ENCODE measurements at regions not wholly inside any gene's neighbourhood (a gene's known extent, or its start where the extent isn't known, plus 50 kb on each side); places are given as distances from the start of the nearest gene placed in this dataset.
"Not testable (repeated sequence)": the region's sequence is repeated elsewhere in the genome, so short reads cannot be mapped to it uniquely, and the experiment has no call there.

GRCh38 chr7:13106513-13106912 lies 419.1 kb downstream of the ARL4A start:
- DNase-seq = no peak

GRCh38 chr7:13107291-13107690 lies 419.9 kb downstream of the ARL4A start:
- DNase-seq = no peak

DNA sequence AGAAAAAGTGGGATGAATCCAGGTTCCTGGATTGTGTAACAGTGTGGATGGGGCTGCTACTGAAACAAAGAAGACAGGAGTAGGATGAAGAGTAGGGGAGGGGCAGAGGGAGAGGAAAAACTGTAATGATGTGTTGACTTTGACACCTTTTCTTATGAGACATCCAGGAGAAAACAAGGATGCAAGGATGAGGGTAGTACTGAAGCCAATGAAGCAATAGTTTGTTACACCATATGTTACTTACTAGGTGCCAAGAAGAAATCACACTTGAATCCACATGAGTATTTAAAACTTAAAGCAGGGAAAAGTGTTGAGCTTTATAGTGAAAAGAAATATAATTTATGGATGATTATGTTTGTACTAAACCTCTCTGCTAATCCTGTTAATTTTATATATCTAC lies 420.6 kb downstream of the ARL4A start:
- no peak for DNase-seq

DNA sequence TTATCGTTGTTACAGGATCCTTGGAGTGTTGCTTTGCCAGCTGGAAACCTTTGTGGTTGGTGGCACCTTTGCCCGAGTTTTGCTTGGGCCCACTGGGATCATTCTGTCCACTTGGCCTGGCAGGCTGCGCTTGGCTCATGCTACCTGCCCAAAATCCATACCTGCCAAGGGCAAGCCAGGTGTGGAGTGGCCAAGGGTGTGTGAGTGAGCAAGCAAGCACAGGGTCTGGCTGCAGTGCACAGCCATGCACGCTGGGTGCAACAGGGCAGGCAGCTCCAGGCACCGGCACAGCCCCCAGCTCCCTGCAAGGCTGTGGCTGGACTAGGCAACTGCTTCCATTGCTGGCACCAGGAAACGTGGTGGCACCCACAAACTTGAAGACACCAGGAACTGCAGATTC lies 421.8 kb downstream of the ARL4A start:
- DNase-seq = no peak

DNA sequence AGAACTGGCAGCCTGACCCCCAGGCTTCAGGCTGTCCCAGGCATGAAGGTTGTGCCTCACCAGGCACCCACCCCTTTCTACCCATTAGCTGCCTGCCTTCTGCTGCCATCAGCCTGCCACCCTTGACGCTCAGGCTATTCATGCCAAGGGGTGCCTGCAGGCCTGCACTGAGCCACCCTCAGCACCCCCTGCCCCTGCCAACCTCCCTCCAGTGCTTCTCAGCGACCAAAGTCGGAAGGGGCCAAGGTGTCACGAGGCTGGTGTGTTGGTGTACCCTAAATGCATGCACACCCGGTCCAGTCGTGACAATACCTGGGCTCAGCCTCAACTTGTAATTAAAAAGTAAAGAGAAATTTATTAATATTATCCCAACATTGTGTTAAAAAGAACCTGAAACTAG lies 422.7 kb downstream of the ARL4A start:
- no peak for DNase-seq

- no peak for DNase-seq
These were observed 423.8 kb downstream of the ARL4A start for GRCh38 chr7:13111230-13111629.

- DNase-seq = not testable (repeated sequence)
These were observed 426.8 kb downstream of the ARL4A start for GRCh38 chr7:13114240-13114639.

- no peak for DNase-seq
These were observed 427.8 kb downstream of the ARL4A start for GRCh38 chr7:13115157-13115772.

DNA sequence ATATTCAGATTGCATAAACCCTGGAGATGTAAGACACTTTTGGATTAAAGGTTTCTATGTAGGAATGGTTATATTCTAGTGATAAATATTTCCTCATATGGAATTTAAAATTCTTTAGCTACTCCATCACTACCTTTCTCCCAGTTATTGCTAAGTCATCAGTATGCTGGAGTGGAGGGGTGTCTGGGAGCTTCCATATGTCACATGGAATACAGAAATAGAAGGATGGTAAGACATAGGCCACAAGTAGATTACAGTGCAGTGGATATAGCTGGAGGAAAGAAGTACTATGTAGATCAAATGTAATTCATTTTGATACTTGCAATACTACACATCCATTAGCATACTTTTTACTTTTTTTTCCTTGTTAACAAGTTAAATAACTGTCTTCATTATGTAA lies 428.4 kb downstream of the ARL4A start:
- DNase-seq = no peak

DNA sequence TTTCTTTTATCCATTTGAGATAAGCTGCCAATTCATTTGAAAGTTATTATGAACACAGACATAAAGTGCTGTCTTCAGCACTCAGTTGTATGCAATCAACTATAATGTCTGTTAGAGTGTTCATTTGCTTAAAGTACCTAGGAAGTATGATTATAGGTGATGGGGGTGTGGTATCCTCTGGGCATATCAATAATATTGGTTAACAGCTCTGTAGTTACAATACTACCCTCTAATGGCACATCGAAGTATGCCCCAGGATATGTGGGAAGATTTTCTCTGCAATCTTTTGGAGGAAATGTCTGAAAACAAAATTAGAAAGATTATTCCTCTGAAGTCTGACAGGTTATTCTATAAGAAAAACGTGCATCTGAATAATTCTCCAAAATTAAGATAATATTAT lies 429.7 kb downstream of the ARL4A start:
- DNase-seq = no peak

DNA sequence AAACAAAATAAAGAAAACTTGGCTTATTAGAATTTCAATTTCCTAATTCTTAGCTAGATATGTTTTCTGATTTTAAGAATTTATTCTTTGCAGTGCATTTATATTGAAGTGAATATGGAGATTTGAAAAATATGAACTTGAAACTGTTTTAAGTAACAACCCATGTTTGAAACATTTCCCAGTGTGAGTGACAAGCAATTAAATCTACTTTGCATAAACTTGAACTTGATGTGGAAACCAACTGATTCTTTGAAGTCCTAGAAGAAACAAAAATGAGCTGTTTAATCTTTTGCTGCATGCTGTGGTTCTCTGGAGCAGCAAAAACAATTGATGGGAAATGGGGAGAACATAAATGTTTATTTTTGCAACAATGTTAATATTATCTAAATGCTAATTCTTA lies 430.2 kb downstream of the ARL4A start:
- no peak for DNase-seq

- not testable (repeated sequence) for DNase-seq
These were observed 437.2 kb downstream of the ARL4A start for GRCh38 chr7:13124629-13125028.

GRCh38 chr7:13126347-13126746 lies 438.9 kb downstream of the ARL4A start:
- DNase-seq = no peak

DNA sequence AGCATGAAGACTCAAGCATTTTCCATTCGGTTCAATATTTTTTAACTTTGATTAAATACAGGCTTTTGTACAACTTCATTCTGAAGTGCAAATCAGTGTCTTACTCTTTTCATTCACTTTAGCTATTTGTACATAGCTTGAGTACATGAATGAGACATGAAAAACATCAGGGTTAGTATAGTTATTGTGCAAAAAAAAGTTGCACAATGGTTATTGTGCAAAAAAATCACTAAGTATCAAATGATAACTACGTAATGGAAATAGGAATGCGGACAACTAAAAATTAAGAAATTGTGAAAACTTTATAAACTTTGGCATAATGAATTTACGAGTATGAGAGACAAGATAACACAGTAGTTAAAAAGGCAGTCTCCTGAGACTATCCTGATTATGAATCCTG lies 442.9 kb downstream of the ARL4A start:
- DNase-seq = no peak

DNA sequence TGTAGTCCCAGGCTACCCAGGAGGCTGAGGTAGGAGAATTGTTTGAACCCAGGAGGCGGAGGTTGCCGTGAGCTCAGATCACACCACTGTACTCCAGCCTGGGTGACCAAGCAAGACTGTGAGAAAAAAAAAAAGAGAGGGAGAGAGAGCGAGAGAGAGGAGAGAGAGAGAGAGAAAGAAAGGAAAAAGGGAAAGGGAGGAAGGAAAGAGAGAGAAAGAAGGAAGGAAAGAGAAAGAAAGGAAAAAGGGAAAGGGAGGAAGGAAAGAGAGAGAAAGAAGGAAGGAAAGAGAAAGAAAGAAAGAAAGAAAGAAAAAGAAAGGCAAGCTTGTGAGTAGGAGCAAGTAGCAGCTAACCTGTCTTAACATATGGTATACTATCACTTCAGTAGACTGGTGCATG lies 443.5 kb downstream of the ARL4A start:
- DNase-seq = not testable (repeated sequence)

GRCh38 chr7:13132314-13132713 lies 444.9 kb downstream of the ARL4A start:
- no peak for DNase-seq

DNA sequence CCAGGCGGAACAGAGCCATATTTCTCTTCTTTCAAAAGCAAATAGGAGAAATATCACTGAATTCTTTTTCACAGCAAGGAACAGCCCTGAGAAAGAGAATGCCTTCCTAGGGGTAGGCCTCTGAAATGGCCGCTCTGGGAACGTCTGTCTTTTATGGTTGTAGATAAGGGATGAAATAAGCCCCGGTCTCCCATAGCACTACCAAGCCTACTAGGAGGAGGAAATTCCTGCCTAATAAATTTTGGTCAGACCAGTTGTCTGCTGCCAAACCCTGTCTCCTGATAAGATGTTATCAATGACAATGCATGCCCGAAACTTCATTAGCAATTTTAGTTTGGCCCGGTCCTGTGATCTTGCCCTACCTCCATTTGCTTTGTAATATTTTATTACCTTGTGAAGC lies 448.9 kb downstream of the ARL4A start:
- DNase-seq = not testable (repeated sequence)

- DNase-seq = no peak
These were observed 452.0 kb downstream of the ARL4A start for GRCh38 chr7:13139436-13139835.

GRCh38 chr7:13144673-13145072 lies 457.2 kb downstream of the ARL4A start:
- no peak for DNase-seq

DNA sequence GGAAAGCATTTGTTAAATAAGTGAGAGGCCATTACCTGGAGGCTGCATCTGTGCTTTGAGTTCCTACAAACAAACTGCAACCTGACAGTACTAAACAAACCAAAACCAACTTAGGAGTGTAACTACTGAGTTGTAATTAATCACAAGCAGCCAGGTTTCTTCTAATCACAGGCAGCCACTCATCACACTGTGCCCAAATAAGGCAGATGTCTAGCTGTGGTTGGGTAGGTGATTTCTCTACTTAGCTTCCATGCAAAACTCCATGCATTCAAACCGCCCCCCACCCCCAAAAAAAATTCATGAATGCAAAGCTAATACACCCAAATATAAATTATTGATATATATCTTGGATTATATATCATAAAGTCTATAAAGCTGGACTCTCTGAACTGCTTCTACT lies 461.1 kb downstream of the ARL4A start:
- DNase-seq = no peak

GRCh38 chr7:13151978-13152377 lies 464.5 kb downstream of the ARL4A start:
- no peak for DNase-seq

GRCh38 chr7:13152755-13153154 lies 465.3 kb downstream of the ARL4A start:
- DNase-seq = no peak

GRCh38 chr7:13153266-13153665 lies 465.8 kb downstream of the ARL4A start:
- no peak for DNase-seq

- no peak for DNase-seq
These were observed 466.3 kb downstream of the ARL4A start for GRCh38 chr7:13153742-13154141.

GRCh38 chr7:13155188-13155587 lies 467.8 kb downstream of the ARL4A start:
- no peak for DNase-seq

DNA sequence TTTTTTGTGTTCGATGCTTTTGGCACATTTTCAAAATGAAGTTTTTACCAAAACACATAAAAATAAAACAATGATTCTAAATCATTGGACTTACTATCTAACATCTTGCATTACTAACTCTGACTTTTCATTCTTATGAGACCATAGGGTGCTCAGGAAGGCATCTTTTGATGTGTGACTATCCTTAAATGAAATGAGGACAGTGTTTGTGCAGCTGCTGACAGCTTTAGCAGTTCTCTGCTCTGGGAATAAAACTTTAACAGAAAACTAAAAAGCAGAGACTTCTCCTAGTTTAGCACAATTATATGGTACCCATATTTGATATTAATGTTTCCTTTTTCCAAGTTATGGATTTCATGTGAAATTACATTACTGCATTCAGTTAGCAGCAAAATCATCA lies 471.6 kb downstream of the ARL4A start:
- DNase-seq = no peak
